GM13977 (cell line): ENCODE measurements at regions not wholly inside any gene's neighbourhood (a gene's known extent, or its start where the extent isn't known, plus 50 kb on each side); places are given as distances from the start of the nearest gene placed in this dataset.

Source experiments
- DNase-seq: peaks from one replicate; pipeline ENCODE4 v3.0.0; 2012; ENCODE audit warnings: low spot score
- CTCF ChIP-seq: IDR thresholded peaks from 2 replicates; pipeline ENCODE4 v1.5.1; 2012; ENCODE audit warnings: mild to moderate bottlenecking, control low read depth; ENCODE audit not compliant: insufficient read depth; ENCODE audit errors: extremely low read depth, missing control alignments
- in situ Hi-C: fragments of 300-500 bp; cut with MboI; formaldehyde crosslinking; loops from one replicate; pipeline ENCODE4 v1.12.0; 2022; ENCODE audit warnings: low sequenced_read_pairs, low pct_unique_long_range_greater_than_20kb, mixed read lengths, inconsistent platforms; ENCODE audit not compliant: unreplicated experiment

GRCh38 chr3:168251371-168251770, 155.6 kb upstream of the GOLIM4 start:
- in situ Hi-C loops = no loop called here
- no peak for TF ChIP-seq CTCF
- peak; percentile 67 for DNase-seq

- in situ Hi-C loops = no loop called here
- no peak for TF ChIP-seq CTCF
- peak; percentile 39 for DNase-seq
Measured at GRCh38 chr3:168250415-168250861, 154.7 kb upstream of the GOLIM4 start.

- TF ChIP-seq CTCF = peak; percentile 63
- DNase-seq = peak; percentile 90
- in situ Hi-C loops = no loop called here
Measured at GRCh38 chr3:168249550-168250414, 154.1 kb upstream of the GOLIM4 start.

- no peak for TF ChIP-seq CTCF
- peak; percentile 67 for DNase-seq
- in situ Hi-C loops = no loop called here
Measured at GRCh38 chr3:168249205-168249549, 153.5 kb upstream of the GOLIM4 start.

GRCh38 chr3:168248383-168249204, 152.9 kb upstream of the GOLIM4 start:
- in situ Hi-C loops = no loop called here
- DNase-seq = peak; percentile 27
- no peak for TF ChIP-seq CTCF

- no peak for TF ChIP-seq CTCF
- in situ Hi-C loops = no loop called here
- DNase-seq = no peak
Measured at GRCh38 chr3:168241156-168241555, 145.4 kb upstream of the GOLIM4 start.
